PC-3 (cell line): ENCODE measurements at regions not wholly inside any gene's neighbourhood (a gene's known extent, or its start where the extent isn't known, plus 50 kb on each side); places are given as distances from the start of the nearest gene placed in this dataset.

Experiments
- CTCF ChIP-seq: fragments of 300-600 bp; sonication (generic); conservative IDR thresholded peaks from 2 replicates; pipeline ENCODE4 v1.5.1; 2017; ENCODE audit warnings: antibody characterized with exemption, low read depth, mild to moderate bottlenecking, low read length
- EZH2 ChIP-seq: fragments of 300-600 bp; sonication (generic); IDR thresholded peaks from one replicate; pipeline ENCODE4 v1.6.1; 2017; ENCODE audit warnings: antibody characterized with exemption, mild to moderate bottlenecking, low read length; ENCODE audit not compliant: unreplicated experiment
- EZH2phosphoT487 ChIP-seq: fragments of 300-600 bp; sonication (generic); IDR thresholded peaks from 2 replicates; pipeline ENCODE4 v1.6.1; 2018; ENCODE audit warnings: mild to moderate bottlenecking, antibody characterized with exemption, low read length, borderline replicate concordance

GRCh38 chr9:107174441-107174840, 108.6 kb upstream of the RAD23B start:
- no peak for TF ChIP-seq CTCF
- TF ChIP-seq EZH2, result no peak
- TF ChIP-seq EZH2phosphoT487, result no peak
